GM19025 (cell line): ENCODE measurements at regions not wholly inside any gene's neighbourhood (a gene's known extent, or its start where the extent isn't known, plus 50 kb on each side); places are given as distances from the start of the nearest gene placed in this dataset.

ENCODE experiments used
- ATAC-seq: cut with Tn5 transposase; IDR thresholded peaks from one replicate; pipeline ENCODE4 v1.9.1; 2021; ENCODE audit warnings: mild to moderate bottlenecking, low read depth, moderate library complexity; ENCODE audit not compliant: unreplicated experiment

- ATAC-seq, result no peak
Measured at GRCh38 chr4:126959056-126959745, 673.6 kb upstream of the INTU start.

- ATAC-seq, result no peak
Measured at GRCh38 chr4:126960760-126961159, 672.0 kb upstream of the INTU start.

DNA sequence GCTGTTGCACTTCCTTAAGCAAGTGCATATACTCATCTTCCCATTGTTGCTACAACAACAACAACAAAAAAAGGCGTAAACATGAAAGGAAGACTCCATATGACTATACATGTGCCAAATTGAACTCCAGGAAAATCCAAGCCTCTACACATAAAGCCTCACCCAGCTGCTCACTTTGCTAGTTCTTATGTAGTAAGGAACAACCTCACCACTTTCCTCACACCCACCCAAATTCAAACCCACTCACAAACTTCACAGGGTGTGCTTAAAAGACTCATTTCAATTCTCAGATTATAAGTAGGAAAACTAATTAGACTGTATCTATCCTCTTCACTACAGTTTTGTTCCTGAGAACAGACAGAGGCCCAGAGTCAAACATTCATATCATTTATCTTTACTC, 671.1 kb upstream of the INTU start:
- ATAC-seq, result no peak

- no peak for ATAC-seq
Measured at GRCh38 chr4:126965877-126966276, 666.9 kb upstream of the INTU start.

DNA sequence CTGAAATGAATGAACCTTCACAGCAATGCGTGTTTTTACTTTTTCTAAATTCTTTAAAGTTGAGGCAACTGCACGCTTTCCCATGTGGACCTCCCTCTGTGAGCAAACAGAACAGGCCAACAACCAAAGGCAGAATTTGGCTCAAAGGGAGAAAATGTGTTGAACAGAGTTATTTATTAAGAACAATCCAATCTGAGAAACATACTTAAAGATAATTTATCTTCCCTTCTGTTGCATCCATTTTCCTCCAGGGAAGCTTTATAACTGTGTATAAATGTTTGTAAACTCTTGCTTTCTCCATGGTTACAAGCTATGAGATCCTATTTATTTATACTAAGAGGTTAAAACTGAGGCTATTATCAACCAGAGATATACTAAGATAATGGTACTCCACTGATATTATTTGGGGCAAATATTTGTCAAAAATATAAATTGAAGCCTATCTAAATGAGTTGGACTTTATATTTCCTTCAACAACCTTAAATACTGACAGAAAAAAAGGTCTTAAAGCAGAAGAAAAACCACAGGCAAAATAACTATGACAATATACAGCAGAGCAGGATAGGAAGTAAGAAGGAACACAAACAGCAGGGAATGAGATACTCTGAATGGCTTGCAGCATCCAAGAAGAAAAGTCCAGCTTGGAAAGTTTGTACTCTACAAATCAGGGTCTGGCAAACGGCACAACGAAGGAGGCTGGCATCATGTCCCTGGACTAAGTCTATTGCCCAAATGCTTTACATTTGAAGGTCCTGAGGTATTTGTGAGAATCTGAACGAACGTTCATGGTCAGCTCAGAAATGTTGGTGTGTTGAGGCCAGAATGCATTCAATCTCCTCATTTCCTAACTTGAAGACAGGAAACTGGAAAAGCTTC, 663.2 kb upstream of the INTU start:
- ATAC-seq, result no peak

GRCh38 chr4:126973201-126973600, 659.6 kb upstream of the INTU start:
- ATAC-seq, result no peak

- no peak for ATAC-seq
Measured at GRCh38 chr4:126976850-126977632, 655.7 kb upstream of the INTU start.

DNA sequence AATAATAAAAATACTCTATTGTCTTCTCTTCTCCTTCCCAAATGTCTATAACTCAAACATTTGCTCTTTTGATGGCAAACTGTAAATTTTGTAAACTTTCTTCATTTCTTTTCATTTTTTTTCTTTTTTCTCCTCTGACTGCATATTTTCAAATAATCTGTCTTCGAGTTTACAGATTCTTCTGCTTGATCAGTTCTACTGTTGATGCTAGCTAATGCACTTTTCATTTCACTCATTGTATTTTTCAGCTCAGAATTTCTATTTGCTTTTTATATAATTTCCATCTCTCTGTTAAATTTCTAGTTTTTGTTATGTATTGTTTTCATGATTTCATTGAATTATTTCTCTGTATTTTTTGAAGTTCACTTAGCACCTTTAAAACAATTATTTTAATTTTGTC, 646.8 kb upstream of the INTU start:
- ATAC-seq, result no peak

DNA sequence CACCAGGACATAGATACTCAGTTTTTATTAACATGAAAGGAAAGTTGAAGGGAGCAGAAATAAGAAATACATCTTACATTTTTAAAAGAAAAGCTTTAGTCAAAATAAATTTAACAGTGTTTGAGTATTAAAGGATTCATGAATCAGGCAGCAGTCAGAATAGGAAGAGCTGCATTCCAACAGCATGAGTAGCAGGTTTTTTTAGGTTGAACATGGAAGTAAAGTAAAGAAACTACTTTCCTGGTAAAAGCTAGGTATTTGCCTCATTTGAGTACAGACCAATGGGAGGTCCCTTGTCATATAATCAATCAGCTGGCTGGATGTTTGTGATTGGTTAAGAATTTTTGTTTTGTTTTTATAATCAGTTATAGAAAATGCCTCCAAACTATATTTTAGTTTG, 645.9 kb upstream of the INTU start:
- no peak for ATAC-seq

DNA sequence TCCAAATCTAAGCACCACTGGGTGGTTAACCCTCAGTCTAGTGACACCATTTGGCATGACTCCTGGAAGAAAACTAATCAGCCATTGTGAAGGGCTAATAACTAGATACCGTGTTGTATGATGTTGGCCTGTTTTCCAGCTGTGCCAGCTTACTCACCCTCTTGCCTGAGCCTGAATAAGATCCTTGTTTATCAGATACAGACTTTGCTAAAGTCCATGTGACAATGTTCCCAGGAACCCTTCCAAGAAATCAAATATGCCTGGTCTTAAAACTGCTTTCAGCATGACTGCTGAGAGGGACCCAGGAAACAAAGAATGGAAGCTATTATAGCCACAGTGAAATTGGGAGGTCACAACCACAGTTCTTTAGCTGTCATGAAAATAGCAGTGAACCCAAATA, 640.8 kb upstream of the INTU start:
- no peak for ATAC-seq

- no peak for ATAC-seq
Measured at GRCh38 chr4:126992910-126993309, 639.8 kb upstream of the INTU start.

DNA sequence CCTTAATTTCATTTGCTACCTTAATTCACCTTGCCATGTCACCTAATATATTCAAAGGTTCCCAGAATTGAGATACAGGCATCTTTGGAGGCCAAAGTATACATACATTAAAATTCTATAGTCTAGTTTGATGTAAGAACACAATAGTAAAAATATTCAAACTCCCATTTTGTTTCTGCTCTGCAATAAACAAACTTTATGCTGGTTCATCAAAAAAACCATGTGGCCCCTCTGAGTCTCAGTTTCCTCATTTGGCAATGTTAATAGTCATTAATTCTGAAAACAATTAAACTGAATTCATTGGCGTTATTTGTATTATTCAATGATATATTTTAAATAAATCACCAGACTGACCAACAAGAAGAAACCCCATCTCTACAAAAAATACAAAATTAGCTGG, 639.4 kb upstream of the INTU start:
- ATAC-seq, result no peak

DNA sequence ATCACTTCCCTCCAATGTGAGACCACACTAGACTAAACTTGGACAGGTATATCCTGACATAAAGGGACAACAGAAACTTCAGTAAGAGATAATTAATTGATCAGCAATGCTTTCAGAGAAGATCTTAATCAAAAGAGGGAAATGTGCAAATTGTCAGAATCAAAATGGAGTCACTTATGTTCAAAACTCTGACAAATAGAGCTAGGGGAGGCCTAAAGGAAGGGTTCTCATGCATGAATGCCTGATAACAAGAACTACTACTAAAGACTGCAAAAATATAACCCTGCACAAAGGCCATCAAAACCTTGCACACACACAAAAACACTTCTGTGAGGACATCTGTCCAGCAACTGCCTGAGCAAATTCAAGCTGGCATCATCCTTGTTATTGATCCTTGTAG, 637.5 kb upstream of the INTU start:
- ATAC-seq, result no peak

- no peak for ATAC-seq
Measured at GRCh38 chr4:127000110-127000509, 632.6 kb upstream of the INTU start.

DNA sequence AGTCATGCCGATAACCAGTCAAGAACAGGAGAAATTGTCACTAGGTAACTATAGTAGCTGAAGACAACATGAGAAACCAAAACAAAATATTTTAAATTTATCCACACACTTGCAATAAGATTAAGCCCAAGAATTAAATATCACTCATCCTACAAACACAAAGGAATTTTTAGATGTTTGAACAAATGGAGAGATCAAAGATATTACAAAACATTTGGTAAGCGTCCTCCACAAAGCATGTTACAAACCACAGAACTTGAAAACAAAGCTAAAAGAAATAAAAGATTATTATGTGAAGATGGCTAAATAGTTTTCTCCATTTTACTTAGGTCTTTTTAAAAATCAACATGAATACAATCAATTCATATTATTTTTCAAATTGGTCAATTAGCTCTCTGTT, 631.9 kb upstream of the INTU start:
- no peak for ATAC-seq

DNA sequence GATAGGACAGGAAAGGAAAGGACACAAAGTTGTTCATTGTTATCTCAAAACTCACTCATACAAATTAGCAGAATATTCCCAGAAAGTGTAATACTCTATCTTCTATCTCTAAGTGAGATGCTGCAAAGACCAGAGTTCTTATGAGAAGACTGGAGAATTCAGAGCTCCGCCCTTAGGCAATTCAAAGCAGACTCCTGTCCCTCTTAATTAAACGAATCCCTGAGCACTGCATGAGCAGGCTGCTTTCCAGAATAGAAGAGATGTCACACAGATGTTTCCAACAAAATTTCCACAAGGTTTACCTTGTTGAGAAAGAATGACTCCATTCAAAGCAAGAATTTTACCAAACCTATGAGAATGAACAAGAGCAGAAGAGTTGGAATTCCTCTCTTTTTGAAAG, 630.8 kb upstream of the INTU start:
- ATAC-seq, result no peak

DNA sequence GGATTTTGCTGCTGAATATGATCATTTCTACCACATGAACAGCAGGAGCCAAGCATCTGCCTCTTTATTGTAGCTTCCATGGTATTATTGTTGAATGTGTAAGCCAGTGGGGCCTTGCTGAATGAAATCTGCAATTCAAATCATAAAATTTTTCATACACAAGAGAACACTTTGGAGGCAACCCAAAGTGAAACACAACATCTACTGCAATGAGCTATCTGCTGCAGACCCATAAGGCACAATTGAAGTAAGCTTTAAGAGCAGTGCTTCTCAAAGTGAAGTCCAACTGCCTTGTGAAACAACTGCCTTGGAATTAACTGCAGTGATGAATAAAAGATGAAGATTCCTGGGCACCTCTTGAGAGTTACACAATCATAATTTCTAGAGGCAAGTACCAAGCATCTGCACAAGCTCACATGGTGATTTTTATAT, 626.3 kb upstream of the INTU start:
- ATAC-seq, result no peak

DNA sequence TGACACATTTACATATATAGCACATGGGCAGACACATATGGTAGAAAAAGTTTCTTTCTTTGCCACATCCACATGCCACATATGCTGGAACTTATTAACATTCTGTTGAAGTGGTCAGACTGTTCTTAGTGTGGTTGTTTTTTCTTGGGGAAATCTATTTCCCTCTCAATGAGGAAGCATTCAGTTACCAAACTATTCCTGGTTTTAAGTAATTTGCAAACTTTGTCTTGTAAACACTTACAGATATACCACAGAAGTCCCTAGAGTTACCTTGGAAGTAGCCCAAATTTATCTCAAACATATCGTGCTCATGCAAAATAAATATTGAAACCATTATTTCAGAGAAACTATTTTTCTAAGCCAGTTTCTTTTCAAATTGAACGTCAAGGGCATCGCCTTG, 625.5 kb upstream of the INTU start:
- ATAC-seq, result no peak

DNA sequence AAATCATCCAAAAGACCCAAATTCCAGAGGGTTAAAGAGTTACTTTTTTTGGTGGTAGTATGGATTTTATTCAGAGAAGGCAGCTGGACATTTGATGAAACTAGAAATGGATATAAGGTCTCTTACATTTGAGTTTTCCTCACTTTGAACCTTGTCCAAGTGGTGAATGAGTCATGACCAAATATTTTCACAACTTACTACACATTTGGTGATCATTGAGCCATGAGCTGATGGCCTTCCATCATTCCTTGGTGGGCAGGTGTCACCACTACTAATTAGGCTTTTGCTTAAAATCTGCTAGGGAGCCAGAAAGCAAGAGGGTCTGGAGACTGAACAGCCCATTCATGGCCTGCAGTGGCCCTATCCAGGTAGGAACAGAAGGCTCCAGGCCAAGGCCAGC, 620.2 kb upstream of the INTU start:
- no peak for ATAC-seq

- no peak for ATAC-seq
Measured at GRCh38 chr4:127015667-127016117, 617.1 kb upstream of the INTU start.

DNA sequence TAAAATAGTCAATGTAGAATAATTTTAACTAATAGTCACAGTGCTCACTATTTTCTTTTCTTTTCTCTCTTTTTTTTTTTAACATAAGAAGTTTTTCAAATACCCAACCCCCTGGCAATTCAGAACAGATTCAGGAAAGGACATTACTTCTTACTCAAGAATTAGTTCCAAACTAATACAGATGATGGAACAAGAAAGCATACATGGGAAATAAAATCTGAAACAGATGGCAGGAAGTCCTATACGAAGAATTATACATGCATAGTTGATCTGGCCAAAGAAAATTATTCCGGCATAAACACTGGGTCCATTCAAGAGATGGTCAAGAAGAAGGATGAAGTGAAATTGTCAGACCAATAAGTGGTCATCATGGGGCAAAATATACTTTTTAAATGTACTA, 614.4 kb upstream of the INTU start:
- ATAC-seq, result no peak
